Osteoblast (primary cell): ENCODE measurements at regions not wholly inside any gene's neighbourhood (a gene's known extent, or its start where the extent isn't known, plus 50 kb on each side); places are given as distances from the start of the nearest gene placed in this dataset.

ENCODE experiments used
- DNase-seq: peaks from one replicate; pipeline ENCODE4 v3.0.0; 2011; ENCODE audit warnings: low spot score, mixed read lengths; ENCODE audit not compliant: insufficient read length; ENCODE audit errors: missing footprints
- H2AFZ ChIP-seq: 2 replicates; pipeline ENCODE4 v1.6.0; 2011; ENCODE audit warnings: mild to moderate bottlenecking, low read length
- H3K27ac ChIP-seq: 2 replicates; pipeline ENCODE4 v1.5.1; 2011; ENCODE audit warnings: mild to moderate bottlenecking, low read depth, low read length, moderate library complexity
- H3K27me3 ChIP-seq: 2 replicates; pipeline ENCODE4 v1.6.0; 2012; ENCODE audit warnings: mild to moderate bottlenecking, control low read depth, inconsistent platforms, low read length, moderate library complexity; ENCODE audit not compliant: insufficient read depth
- H3K36me3 ChIP-seq: 2 replicates; pipeline ENCODE4 v1.5.1; 2011; ENCODE audit warnings: mild to moderate bottlenecking, low read length, control low read depth, moderate library complexity; ENCODE audit not compliant: insufficient read depth
- H3K4me1 ChIP-seq: 2 replicates; pipeline ENCODE4 v1.5.1; 2011; ENCODE audit warnings: mild to moderate bottlenecking, low read length, control low read depth, moderate library complexity; ENCODE audit not compliant: insufficient read depth
- H3K4me2 ChIP-seq: 2 replicates; pipeline ENCODE4 v1.6.0; 2011; ENCODE audit warnings: mild to moderate bottlenecking, low read length; ENCODE audit not compliant: insufficient read depth
- H3K4me3 ChIP-seq: fragments of 200-600 bp; sonication (generic); 3 replicates; pipeline ENCODE4 v1.5.1; 2012; ENCODE audit warnings: mild to moderate bottlenecking, low read length, inconsistent platforms; ENCODE audit not compliant: insufficient read depth
- H3K79me2 ChIP-seq: 2 replicates; pipeline ENCODE4 v1.6.0; 2012; ENCODE audit warnings: mild to moderate bottlenecking, low read length, control low read depth, inconsistent platforms; ENCODE audit not compliant: insufficient read depth
- H3K9me3 ChIP-seq: 2 replicates; pipeline ENCODE4 v1.5.1; 2011; ENCODE audit warnings: low read depth, low read length, control low read depth
- H4K20me1 ChIP-seq: 2 replicates; pipeline ENCODE4 v1.6.0; 2012; ENCODE audit warnings: mild to moderate bottlenecking, low read length, control low read depth; ENCODE audit not compliant: insufficient read depth
- CTCF ChIP-seq: IDR thresholded peaks from 2 replicates; pipeline ENCODE4 v1.5.1; 2011; ENCODE audit warnings: mild to moderate bottlenecking, low read depth, low read length, moderate library complexity; ENCODE audit errors: extremely low read depth

- no peak overlapping the region for H2AFZ ChIP-seq
- no peak overlapping the region for H3K4me2 ChIP-seq
- no peaks in the 10 kb centered on the region for H3K27me3 ChIP-seq
- no peak overlapping the region for H3K4me3 ChIP-seq
- no peaks in the 10 kb centered on the region for H3K79me2 ChIP-seq
- H3K4me1 ChIP-seq = no peaks in the 10 kb centered on the region
- no peaks in the 10 kb centered on the region for H3K36me3 ChIP-seq
- H4K20me1 ChIP-seq = no peaks in the 10 kb centered on the region
- no peak overlapping the region for H3K27ac ChIP-seq
- DNase-seq = no peak
- no peak for TF ChIP-seq CTCF
- no peaks in the 10 kb centered on the region for H3K9me3 ChIP-seq
Observed at GRCh38 chr10:8275911-8276310, 221.4 kb downstream of the GATA3 start.

GRCh38 chr10:8278099-8278498 lies 223.6 kb downstream of the GATA3 start:
- Histone ChIP-seq H3K79me2 (no peaks in the 10 kb centered on the region), H3K4me2 (no peak overlapping the region), H3K4me1 (no peaks in the 10 kb centered on the region), H3K9me3 (no peaks in the 10 kb centered on the region), H4K20me1 (no peaks in the 10 kb centered on the region), H2AFZ (no peak overlapping the region), H3K4me3 (no peak overlapping the region), H3K27ac (no peak overlapping the region), H3K36me3 (no peaks in the 10 kb centered on the region), H3K27me3 (no peaks in the 10 kb centered on the region)
- TF ChIP-seq CTCF = no peak
- no peak for DNase-seq

GRCh38 chr10:8279598-8279997 lies 225.1 kb downstream of the GATA3 start:
- H3K4me3 ChIP-seq = no peak overlapping the region
- H3K36me3 ChIP-seq = no peaks in the 10 kb centered on the region
- H4K20me1 ChIP-seq = no peaks in the 10 kb centered on the region
- DNase-seq = no peak
- H3K4me2 ChIP-seq = no peak overlapping the region
- no peaks in the 10 kb centered on the region for H3K27me3 ChIP-seq
- peaks cover 4% of the 10 kb centered on the region for H3K9me3 ChIP-seq
- H3K79me2 ChIP-seq = no peaks in the 10 kb centered on the region
- no peak for TF ChIP-seq CTCF
- no peak overlapping the region for H2AFZ ChIP-seq
- H3K4me1 ChIP-seq = no peaks in the 10 kb centered on the region
- no peak overlapping the region for H3K27ac ChIP-seq

GRCh38 chr10:8280946-8281345 lies 226.5 kb downstream of the GATA3 start:
- Histone ChIP-seq H3K9me3 (peaks cover 4% of the 10 kb centered on the region), H3K79me2 (no peaks in the 10 kb centered on the region), H3K4me1 (no peaks in the 10 kb centered on the region), H4K20me1 (no peaks in the 10 kb centered on the region), H3K36me3 (no peaks in the 10 kb centered on the region), H3K4me3 (no peak overlapping the region), H3K4me2 (no peak overlapping the region), H2AFZ (no peak overlapping the region), H3K27ac (no peak overlapping the region), H3K27me3 (no peaks in the 10 kb centered on the region)
- no peak for TF ChIP-seq CTCF
- no peak for DNase-seq
